ENCODE measurements at regions not wholly inside any gene's neighbourhood (a gene's known extent, or its start where the extent isn't known, plus 50 kb on each side); places are given as distances from the start of the nearest gene placed in this dataset.

GRCh38 chr20:16848061-16848460 is 99.9 kb downstream of the OTOR start:
- TF ChIP-seq CTCF (IDR thresholded peaks at IDR 0.05; ENCODE audit: borderline replicate concordance, extremely low read depth, low read length, poor library complexity, severe bottlenecking) (no peak), EZH2 (IDR thresholded peaks at IDR 0.05; ENCODE audit: borderline replicate concordance, low read depth, low read length, severe bottlenecking) (no peak)

Measured in DND-41 (cell line).